Erythroblast (primary cell): ENCODE measurements at regions not wholly inside any gene's neighbourhood (a gene's known extent, or its start where the extent isn't known, plus 50 kb on each side); places are given as distances from the start of the nearest gene placed in this dataset.

Experiments
- GATA1 ChIP-seq: IDR thresholded peaks from 2 replicates; pipeline ENCODE4 v1.6.1; 2011; ENCODE audit warnings: low read depth, mild to moderate bottlenecking, control low read depth, low read length, moderate library complexity
- POLR2A ChIP-seq: IDR thresholded peaks from 2 replicates; pipeline ENCODE4 v1.6.1; 2011; ENCODE audit warnings: mild to moderate bottlenecking, low read length

GRCh38 chr4:83196921-83197320 lies 82.4 kb upstream of the PLAC8 start:
- TF ChIP-seq GATA1 (no peak), POLR2A (no peak)
